HG02885 (cell line): ENCODE measurements at regions not wholly inside any gene's neighbourhood (a gene's known extent, or its start where the extent isn't known, plus 50 kb on each side); places are given as distances from the start of the nearest gene placed in this dataset.
A peak's percentile ranks its signal among the peaks of the same experiment; 100 is the strongest.
"Not testable (repeated sequence)": the region's sequence is repeated elsewhere in the genome, so short reads cannot be mapped to it uniquely, and the experiment has no call there.

Experiments used
- ATAC-seq: cut with Tn5 transposase; IDR thresholded peaks from one replicate; pipeline ENCODE4 v1.9.1; 2021; ENCODE audit warnings: mild to moderate bottlenecking; ENCODE audit not compliant: unreplicated experiment, poor library complexity

GRCh38 chrX:27404366-27404765, 58.8 kb downstream of the PPP4R3C start:
- ATAC-seq = no peak

GRCh38 chrX:27399146-27399456, 64.0 kb downstream of the PPP4R3C start:
- ATAC-seq = no peak

- no peak for ATAC-seq
Observed at GRCh38 chrX:27391623-27392022, 71.5 kb downstream of the PPP4R3C start.

- ATAC-seq = no peak
Observed at GRCh38 chrX:27381419-27381818, 81.7 kb downstream of the PPP4R3C start.

GRCh38 chrX:27380163-27380845, 82.8 kb downstream of the PPP4R3C start:
- ATAC-seq = no peak

- no peak for ATAC-seq
Observed at GRCh38 chrX:27354021-27354420, 109.1 kb downstream of the PPP4R3C start.

GRCh38 chrX:27350476-27350875, 112.7 kb downstream of the PPP4R3C start:
- no peak for ATAC-seq

GRCh38 chrX:27336466-27337091, 126.6 kb downstream of the PPP4R3C start:
- peak; percentile 86 for ATAC-seq

- no peak for ATAC-seq
Observed at GRCh38 chrX:27321632-27322031, 141.5 kb downstream of the PPP4R3C start.

GRCh38 chrX:27309406-27309805, 153.7 kb downstream of the PPP4R3C start:
- no peak for ATAC-seq

GRCh38 chrX:27307546-27307945, 155.6 kb downstream of the PPP4R3C start:
- ATAC-seq = no peak

- ATAC-seq = not testable (repeated sequence)
Observed at GRCh38 chrX:27292552-27292951, 170.6 kb downstream of the PPP4R3C start.

GRCh38 chrX:27276751-27277150, 186.4 kb downstream of the PPP4R3C start:
- ATAC-seq = no peak

GRCh38 chrX:27254656-27255055, 208.5 kb downstream of the PPP4R3C start:
- no peak for ATAC-seq

- no peak for ATAC-seq
Observed at GRCh38 chrX:27251369-27251768, 211.8 kb downstream of the PPP4R3C start.

GRCh38 chrX:27242581-27242980, 220.6 kb downstream of the PPP4R3C start:
- ATAC-seq = no peak

- no peak for ATAC-seq
Observed at GRCh38 chrX:27241981-27242380, 221.2 kb downstream of the PPP4R3C start.

- not testable (repeated sequence) for ATAC-seq
Observed at GRCh38 chrX:27240042-27240441, 223.1 kb downstream of the PPP4R3C start.

GRCh38 chrX:27236681-27237080, 226.5 kb downstream of the PPP4R3C start:
- ATAC-seq = no peak

GRCh38 chrX:27229721-27230120, 233.4 kb downstream of the PPP4R3C start:
- ATAC-seq = no peak

GRCh38 chrX:27222661-27223060, 240.5 kb downstream of the PPP4R3C start:
- no peak for ATAC-seq

GRCh38 chrX:27186671-27187070, 276.5 kb downstream of the PPP4R3C start:
- ATAC-seq = peak; percentile 87
